ENCODE measurements at regions not wholly inside any gene's neighbourhood (a gene's known extent, or its start where the extent isn't known, plus 50 kb on each side); places are given as distances from the start of the nearest gene placed in this dataset.
A peak's percentile ranks its signal among the peaks of the same experiment; 100 is the strongest.

DNA sequence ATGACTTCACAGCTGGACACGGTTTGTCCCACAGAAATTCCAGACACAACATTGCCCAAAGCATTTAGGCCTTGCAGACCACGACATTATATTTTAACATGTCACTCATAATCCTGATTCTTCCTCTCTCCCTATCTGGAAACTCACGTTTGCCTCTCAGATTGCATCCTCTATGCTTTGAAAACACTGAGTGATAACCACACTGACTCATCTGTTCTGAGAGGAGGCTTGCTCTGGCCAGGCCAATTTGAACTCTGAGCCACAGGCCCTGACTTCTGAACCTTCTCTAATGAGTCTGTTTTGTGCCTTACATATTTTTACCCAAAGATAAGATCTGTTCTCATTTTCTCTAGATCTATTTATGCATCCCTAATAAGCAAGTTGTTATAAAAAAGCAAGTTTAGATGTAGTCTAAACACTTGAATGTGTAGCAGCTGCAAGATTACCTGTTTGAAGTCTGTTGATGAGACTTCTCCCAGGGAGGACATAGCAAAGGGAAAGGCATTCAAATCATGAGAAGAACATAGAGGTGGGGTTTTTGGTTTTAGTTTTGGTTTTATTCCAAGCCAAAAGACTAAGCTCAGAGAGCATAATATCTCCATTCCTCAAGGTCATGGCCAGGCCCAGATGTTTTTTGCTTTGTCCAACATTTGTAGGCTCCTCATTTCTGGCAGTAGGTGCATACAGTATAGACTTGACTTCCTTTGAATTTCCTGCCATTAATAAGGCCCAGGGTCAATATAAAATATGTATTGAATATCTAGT is 234.4 kb upstream of the LRTM1 start:
- TF ChIP-seq, protein P1, sequence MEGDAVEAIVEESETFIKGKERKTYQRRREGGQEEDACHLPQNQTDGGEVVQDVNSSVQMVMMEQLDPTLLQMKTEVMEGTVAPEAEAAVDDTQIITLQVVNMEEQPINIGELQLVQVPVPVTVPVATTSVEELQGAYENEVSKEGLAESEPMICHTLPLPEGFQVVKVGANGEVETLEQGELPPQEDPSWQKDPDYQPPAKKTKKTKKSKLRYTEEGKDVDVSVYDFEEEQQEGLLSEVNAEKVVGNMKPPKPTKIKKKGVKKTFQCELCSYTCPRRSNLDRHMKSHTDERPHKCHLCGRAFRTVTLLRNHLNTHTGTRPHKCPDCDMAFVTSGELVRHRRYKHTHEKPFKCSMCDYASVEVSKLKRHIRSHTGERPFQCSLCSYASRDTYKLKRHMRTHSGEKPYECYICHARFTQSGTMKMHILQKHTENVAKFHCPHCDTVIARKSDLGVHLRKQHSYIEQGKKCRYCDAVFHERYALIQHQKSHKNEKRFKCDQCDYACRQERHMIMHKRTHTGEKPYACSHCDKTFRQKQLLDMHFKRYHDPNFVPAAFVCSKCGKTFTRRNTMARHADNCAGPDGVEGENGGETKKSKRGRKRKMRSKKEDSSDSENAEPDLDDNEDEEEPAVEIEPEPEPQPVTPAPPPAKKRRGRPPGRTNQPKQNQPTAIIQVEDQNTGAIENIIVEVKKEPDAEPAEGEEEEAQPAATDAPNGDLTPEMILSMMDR (IDR thresholded peaks at IDR 0.05; ENCODE audit: low read length, missing control alignments) = no peak
- no peak overlapping the region for H3K4me3 ChIP-seq (replicated peaks; ENCODE audit: low read depth, low read length)
- DNase-seq (ENCODE audit: low read depth) = peak; percentile 27

DNA sequence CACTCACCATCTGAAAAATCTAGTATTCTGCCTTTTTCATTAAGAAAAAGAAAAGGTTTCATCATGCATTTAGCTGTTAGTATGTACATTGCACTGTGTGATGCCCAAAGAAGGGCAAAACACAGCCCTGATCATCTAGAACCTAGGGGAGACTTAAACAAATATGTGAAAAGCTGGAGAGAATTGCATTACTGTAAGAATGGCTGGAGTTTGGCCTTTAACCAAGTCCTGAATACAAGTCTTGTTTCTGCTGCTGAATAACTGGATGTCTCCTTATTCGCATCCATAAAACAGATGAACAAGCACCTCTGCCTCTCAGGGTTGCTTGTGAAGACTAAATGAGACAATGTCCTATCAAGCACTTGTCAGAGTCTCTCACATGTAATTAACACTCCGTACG is 233.4 kb upstream of the LRTM1 start:
- no peak overlapping the region for H3K4me3 ChIP-seq (replicated peaks; ENCODE audit: low read depth, low read length)
- DNase-seq (ENCODE audit: low read depth) = peak; percentile 33
- TF ChIP-seq, protein P1 (IDR thresholded peaks at IDR 0.05; ENCODE audit: low read length, missing control alignments) = no peak

DNA sequence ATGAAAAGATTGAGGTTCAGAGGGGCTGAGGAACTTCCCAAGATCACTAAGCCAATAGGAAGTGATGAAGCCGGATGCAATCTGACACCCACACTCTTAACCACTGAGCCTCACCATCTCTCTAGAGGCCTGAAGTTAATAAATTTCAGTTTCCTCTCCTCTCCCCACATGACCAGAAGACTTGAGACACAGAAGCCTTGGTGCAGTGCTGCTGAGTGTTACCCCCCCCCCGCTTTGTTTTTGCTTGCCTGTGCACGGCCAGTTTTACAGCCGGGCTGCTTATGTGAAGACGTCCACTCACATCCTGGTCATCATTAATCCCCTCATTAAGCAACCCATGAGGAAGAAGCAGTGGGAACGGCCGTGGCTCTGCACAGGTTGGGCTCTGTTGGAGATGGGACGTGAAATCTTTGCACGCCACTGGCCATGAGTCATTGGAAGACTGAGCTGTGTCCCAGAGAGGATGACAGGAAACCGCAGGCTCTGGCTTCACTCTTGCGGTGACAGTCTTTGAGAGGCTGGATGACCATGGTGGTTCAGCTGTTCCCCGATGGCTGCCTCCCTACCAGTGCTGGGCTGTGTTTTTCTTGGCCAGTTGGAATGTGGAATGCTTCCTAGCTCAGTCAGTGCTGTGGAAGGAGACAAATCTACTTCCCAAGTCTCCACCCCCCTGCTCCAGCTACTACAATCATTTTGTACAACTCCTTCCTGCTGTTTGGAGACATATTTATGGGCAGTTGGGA is 232.6 kb upstream of the LRTM1 start:
- H3K4me3 ChIP-seq (replicated peaks; ENCODE audit: low read depth, low read length) = no peak overlapping the region
- peak; percentile 95 for DNase-seq (ENCODE audit: low read depth)
- TF ChIP-seq, protein P1 (IDR thresholded peaks at IDR 0.05; ENCODE audit: low read length, missing control alignments) = no peak

DNA sequence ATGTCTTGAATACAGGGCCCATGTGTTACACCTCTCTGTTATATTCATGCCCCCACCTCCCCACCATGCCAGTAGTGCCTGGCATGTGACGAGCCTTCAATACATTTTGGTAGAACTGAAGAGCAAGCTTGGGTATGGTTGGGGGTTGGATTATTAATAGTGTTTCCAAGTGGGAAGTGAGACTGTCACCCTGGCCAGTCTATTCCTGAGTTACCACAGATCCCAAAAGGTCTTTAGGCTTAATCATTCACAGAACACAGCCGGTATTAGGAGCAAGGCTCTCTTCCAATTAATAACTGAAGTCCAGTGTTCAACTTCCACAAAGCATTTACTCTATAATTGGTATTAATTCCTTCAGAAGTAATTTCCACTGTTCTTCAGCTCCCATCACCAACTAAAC is 231.9 kb upstream of the LRTM1 start:
- H3K4me3 ChIP-seq (replicated peaks; ENCODE audit: low read depth, low read length) = no peak overlapping the region
- no peak for DNase-seq (ENCODE audit: low read depth)
- TF ChIP-seq, protein P1 (IDR thresholded peaks at IDR 0.05; ENCODE audit: low read length, missing control alignments) = no peak

DNA sequence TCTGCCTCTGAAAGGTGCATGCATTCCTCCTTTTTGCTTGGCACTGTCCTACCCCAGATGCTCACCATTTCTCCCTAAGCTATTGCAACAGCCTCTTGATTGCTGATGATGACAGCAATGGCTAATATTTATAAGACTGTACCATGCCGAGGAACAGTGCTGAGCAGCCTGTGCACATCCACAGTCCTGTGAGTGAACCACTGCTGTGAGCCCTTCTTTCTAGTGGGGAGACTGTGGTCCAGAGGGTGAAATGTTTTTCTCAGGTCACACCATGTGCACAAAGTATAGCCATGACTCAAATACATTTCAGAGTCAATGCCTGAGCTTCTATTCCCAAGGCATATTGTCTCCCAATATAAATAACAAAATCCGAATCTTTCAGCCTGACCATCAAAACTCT is 231.2 kb upstream of the LRTM1 start:
- DNase-seq (ENCODE audit: low read depth) = no peak
- H3K4me3 ChIP-seq (replicated peaks; ENCODE audit: low read depth, low read length) = no peak overlapping the region
- TF ChIP-seq, protein P1 (IDR thresholded peaks at IDR 0.05; ENCODE audit: low read length, missing control alignments) = no peak

DNA sequence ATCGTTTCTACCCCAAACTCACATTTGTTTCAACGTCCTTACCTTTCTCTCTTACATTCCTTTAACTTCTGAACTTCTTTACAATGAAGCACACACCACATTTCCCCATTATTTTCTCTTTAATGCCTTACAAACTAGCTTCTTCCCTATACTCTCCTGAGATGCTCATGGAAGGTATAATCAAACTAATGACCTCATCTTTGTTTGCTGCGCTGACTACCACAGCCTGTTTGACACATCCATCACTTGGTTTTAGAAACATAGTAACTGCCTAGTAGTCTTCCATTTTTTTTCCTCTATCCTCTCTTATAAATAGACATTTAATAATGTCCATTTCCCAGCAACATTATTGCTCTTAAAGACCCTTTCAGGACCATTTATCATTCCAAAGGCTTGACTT is 230.5 kb upstream of the LRTM1 start:
- DNase-seq (ENCODE audit: low read depth) = no peak

More for the DNA sequence above, 230.5 kb upstream of the LRTM1 start:
- H3K4me3 ChIP-seq (replicated peaks; ENCODE audit: low read depth, low read length) = no peak overlapping the region
- TF ChIP-seq, protein P1 (IDR thresholded peaks at IDR 0.05; ENCODE audit: low read length, missing control alignments) = no peak
